DMS153 treated with DMSO at 0.1 percent for 48 hours (cell line): ENCODE measurements at regions not wholly inside any gene's neighbourhood (a gene's known extent, or its start where the extent isn't known, plus 50 kb on each side); places are given as distances from the start of the nearest gene placed in this dataset.
"Not testable (repeated sequence)": the region's sequence is repeated elsewhere in the genome, so short reads cannot be mapped to it uniquely, and the experiment has no call there.

Experiments
- DNase-seq: peaks from one replicate; lab custom pipeline; 2025; ENCODE audit not compliant: unreplicated experiment; lab: John Stamatoyannopoulos, UW

DNA sequence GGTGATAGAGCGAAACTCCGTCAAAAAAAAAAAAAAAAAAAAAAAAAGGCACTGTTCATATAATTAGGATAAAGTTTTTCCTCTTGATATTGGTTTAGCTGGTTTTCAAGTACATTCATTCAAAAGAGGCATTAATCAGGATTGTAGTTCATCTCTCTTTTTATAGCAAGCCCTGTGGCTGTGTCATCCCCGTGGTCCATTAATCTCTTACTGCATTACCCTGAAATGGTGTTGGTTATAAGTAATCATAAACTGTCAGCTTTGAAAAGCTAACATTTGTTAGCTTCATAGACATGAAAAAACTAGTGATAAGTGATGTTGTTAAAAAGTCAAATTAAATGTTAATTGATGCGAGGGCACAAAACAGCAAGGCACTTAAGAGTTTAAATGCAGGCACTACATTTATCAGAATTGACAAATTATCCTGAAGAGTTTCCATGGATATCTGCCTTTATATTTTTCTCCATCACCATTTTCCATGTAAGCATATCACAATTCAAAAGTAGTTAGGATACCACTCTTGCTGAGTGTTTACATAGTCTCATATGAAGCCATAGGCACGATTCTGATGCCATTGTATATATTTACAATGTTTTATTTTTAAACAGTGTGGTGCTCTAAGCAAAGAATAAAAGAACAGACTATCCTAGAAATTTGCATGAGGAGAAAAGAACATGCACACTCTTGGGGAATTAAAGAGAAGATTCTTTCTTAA is 193.1 kb downstream of the OTOL1 start:
- DNase-seq: peak; percentile 54

DNA sequence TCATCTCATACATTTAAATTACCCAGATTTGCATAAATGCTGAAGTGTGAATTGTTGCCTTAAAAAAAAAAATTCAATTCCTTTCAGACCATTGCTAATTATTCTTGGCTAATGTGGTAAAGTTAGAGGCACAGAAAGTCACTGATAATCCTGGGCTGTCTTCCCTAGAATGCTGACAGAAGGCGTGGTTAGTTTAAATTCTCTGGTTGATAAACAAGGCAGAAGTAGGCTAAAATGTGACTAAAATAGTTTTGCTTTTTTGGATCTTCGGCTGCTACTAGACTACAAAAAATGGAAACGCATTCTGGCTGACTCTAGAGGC is 193.7 kb downstream of the OTOL1 start:
- no peak for DNase-seq

DNA sequence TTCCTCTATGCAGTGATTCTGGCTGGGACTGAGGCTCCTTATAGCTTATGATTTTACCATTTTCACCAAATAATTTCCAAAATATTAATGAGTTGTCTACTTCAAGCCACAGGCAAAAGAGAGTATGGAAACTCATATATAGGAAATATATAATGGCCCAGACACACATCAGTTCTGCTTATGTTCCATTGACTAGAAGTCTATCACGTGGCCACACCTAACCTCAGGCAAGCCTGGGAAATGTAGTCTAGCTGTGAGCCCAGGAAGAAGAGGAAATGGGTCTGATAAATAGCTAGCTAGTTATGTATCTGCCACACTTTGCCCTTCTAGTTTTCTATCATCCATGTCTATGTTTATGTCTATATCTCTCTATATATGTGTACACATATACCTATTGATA is 195.1 kb downstream of the OTOL1 start:
- DNase-seq: no peak

DNA sequence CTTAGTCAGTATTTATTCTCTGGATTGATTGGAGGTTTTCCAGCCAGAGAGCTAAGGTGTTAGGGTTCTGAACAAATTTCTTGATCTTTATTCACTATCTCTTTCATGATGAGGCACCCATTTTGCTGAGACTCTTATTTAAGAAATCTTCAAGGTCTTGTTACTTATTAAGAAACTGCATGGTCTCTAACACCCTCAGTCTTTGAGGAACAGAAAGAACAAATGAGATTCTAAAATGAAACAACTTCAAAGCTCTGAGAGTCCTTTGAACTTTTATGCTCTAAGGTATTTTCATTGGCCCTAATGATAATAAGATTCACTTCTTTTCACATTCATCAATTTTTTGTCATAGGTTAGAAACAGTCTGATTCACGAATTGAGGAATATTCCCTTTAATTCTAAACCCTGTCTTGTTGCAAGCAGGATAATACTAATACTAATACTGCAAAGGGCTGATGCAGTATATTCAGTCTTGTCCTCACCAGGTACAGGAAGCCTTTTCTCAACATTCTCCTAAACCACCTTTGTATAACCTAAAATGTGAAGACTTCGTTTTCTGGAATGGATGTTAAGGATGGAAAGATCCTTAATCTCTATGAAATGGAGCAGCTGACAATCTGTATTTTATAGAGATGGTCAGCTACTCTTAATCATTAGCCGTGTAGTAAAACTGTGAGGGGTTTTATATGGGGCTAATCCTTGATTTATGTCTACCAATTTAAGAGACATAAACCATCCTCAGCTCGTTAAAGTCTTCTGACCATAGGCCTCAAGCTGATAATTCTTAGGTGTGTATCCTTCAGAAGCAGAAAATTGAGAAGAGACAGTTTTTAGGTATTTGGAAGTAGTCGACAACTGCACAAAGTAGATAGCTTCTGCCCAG is 198.3 kb downstream of the OTOL1 start:
- DNase-seq: no peak

DNA sequence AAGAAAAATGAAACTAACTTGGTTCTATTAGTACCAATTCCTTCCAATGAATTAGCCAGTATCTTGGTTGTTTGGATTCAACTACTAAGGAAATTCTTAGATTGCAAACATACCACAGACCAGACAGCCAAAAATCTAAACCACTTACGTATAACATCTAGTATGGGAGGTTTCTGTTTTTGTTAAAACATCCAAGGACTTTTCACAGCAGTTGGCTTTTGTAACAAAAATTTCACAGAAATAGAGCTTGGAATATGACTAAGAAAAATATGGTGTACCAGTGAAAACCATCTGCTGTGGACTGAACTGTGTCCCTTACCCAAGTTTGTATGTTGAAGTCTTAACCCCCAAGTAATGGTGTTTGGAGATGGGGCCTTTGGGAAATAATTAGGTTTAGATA is 199.2 kb downstream of the OTOL1 start:
- no peak for DNase-seq

DNA sequence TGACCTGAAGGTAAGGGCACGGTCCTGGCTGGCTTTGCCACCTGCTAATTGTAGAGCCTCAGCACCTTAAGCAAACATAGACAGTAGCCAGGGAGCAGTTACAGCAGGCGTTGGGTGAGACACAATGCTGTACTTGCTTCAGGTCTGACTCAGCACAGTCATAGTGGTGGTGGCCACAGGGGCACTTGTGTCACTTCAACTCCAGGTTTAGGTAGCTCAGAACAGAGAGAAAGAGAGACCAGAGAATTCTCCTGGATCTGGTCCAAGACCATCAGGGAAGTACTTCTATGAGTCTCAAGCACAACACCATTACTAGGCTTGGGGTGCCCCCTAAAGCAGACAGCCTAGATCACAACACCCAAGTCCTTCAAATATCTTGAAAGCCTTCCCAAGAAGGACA is 204.4 kb downstream of the OTOL1 start:
- peak; percentile 51 for DNase-seq

DNA sequence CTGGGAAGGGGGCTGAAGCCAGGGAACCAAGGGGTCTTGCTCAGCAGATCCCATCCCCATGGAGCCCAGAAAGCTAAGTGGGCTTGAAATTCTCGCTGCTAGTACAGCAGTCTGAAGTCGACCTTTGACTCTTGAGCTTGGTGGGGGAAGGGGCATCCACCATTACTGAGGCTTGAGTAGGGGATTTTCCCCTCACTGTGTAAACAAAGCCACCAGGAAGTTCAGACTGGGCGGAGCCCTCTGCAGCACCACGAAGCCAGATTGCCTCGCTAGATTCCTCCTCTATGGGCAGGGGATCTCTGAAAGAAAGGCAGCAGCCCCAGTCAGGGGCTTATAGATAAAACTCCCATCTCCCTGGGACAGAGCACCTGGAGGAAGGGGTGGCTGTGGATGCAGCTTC is 210.6 kb downstream of the OTOL1 start:
- not testable (repeated sequence) for DNase-seq

DNA sequence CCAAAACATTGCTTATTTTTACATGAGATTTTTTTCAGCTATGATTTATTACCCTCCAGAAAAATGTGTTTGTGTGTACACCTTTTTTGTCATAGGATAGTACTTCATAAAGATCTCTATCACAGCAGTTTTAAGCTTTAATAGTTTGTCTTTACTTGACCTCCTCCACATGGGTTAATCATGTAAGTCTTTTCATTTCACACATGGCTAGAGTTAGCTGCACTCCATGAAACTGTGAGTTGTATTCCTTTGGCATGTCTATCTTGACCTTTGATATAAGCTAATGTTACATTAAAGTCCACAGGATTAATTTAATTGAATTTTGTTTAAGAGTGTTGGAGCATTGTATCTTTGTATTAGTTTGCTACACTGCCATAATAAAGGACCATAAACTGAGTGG is 217.1 kb downstream of the OTOL1 start:
- DNase-seq: no peak

DNA sequence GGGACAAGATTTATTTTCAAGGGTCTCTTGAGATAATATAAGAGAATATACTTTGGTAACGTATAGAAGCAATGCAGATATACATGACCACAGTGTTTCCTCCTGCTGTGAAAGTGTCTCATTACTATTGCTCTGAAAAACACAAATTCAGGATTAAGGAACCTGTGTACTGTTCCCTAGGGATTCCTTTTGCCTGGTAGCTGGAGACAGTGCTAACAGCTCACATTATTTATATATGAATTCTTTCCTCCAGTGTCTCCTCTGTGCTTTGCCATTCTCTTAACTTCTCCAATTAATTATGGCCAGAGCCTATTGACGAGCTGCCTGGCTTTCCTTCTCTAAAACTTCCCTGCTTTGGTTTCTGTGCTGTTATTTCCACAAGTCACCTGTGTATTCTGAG is 235.4 kb downstream of the OTOL1 start:
- no peak for DNase-seq

DNA sequence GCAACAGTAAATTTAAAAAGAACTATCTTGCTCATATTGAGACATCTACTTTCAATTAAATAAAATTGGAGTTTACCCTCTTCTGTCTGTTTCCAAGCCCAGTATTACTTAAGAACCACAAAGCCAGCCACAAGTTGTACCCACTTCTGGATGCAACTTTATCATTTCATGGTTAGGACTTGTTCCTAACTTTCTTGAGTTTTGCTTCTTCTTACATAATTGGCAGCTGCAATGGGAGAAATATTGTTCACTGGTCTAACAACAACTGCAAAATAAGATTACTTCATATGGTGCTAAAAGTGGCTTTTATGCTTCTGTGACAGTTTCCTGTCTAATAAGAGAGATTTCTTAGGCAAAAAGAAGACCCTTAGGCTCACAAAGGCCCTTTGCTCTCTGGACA is 240.6 kb downstream of the OTOL1 start:
- no peak for DNase-seq

DNA sequence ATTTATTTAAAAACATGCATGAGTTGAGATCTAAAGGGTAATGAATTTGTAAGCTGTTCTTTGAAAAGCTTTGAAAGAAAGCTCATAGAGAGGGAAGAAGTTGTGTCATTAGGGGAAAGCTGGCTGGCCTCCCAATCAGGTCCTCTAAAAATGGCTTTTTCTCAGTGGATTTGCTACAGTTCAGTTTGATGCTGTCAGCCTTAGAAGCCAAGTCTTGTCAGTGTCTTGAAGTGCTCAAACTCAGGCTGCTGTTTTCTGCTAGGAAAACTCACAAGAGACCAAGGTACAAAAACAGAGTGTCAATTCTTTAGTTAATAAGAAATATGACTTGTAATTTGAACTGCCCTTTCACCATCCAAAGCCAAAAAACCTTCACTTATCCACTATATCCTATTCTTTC is 243.8 kb downstream of the OTOL1 start:
- no peak for DNase-seq

DNA sequence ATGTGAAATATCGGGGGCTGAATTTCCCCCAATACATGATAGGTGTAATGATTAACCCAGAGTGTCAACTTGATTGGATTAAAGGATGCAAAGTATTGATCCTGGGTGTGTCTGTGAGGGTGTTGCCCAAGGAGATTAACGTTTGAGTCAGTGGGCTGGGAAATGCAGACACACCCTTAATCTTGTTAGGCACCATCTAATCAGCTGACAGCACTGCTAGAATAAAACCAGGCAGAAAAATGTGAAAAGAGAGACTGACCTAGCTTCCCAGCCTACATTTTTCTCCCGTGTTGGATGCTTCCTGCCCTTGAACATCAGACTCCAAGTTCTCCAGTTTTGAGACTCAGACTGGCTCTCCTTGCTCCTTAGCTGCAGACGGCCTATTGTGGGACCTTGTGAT is 247.8 kb downstream of the OTOL1 start:
- DNase-seq: no peak

DNA sequence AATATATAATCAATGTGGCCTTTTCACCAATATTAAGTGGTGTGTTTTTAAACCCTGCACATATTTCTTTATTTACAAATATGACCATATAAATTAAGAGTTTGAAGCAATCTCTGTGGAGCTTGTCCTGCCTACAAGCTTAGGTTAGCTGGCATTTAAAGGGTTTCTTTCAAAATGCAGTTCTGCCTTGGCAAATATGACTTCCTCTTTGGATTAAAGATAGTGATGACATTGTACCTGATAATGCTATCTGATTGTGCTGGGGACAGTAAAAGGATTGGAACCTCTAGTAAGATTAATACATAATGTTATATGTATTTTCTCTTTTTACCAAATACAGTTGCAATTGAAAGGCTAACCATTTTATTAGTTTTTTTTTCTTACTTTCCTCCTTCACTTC is 249.1 kb downstream of the OTOL1 start:
- DNase-seq: no peak

DNA sequence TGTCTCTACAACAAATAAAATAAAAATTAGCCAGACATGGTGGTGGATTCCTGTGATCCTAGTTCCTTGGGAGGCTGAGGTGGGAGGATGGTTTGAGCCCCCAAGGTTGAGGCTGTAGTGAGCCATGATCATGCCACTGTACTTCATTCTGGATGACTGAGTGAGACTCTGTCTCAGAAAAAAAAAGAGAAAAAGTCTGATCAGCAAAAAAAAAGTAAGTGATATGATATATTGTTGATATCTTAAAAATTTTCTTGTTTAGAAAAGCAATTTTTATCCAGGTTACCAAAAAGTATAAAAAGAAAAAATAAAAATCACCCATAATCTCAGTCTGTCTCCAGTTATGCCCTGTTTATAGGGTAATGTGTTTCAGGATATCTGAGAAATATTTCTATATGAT is 251.4 kb downstream of the OTOL1 start:
- no peak for DNase-seq

DNA sequence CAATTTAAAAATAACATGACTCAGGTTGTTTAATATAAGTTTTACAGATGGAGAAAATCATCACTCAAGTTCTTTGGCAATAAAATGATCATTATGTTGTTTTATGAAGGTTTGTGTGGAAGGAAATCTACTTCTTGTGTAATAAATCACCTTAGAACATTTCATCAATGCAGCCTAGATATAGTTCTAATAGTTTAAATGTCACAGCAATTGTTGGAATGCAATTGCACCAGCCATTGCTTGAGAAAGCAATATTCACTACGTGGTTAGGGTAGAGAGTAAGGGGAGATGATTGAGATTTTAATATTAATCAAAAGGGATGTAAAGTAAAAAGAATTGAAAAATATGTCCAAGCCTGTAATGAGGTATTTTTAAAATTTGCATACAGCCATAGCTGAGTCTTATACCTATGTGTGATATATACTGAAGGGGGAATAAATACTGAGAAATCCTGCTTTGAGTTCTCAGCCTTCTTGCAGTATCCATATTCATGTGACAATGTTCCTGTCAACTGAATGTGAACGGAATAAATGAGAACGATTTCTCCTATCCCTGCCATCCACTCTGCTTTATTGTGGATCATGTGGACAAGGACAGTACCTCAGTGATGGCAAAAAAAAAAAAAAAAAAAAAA is 257.9 kb downstream of the OTOL1 start:
- DNase-seq: no peak

DNA sequence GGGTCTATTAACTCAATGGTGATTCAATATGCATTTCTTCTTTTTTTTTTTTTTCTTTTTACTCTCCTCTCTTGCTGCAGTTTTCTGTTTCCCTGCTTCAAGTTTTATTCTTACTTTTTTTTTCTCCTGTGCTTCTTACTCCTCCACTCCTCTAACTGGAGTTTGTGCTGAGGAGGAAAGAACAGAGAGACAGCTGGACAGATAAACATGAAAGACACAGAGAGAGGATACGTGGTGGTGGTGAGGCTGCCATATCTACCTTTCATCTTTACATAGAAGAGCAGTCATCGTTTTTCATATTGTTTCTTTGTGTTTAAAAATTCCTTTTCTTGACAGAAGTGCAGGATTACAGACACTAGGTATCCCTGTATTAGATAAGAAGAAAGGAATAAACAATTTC is 262.8 kb downstream of the OTOL1 start:
- no peak for DNase-seq

DNA sequence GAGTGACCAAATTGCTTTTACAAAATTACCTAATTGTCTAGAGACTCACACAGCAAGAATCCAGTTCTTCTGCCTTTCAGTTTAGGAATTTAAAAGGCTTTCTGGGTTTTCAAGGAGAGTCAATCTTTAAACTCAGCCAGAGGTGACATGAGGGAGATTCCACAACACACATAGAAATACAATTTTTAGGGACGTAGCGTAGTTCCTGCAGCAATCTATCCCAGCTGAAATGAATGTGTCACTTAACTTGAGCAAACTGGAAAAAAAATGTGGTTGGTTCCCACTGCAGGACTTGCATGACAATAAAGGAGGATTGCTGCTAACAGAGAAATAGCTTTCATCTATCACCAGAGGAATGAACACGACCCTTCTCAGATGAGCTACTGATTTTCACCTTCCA is 269.7 kb downstream of the OTOL1 start:
- no peak for DNase-seq

DNA sequence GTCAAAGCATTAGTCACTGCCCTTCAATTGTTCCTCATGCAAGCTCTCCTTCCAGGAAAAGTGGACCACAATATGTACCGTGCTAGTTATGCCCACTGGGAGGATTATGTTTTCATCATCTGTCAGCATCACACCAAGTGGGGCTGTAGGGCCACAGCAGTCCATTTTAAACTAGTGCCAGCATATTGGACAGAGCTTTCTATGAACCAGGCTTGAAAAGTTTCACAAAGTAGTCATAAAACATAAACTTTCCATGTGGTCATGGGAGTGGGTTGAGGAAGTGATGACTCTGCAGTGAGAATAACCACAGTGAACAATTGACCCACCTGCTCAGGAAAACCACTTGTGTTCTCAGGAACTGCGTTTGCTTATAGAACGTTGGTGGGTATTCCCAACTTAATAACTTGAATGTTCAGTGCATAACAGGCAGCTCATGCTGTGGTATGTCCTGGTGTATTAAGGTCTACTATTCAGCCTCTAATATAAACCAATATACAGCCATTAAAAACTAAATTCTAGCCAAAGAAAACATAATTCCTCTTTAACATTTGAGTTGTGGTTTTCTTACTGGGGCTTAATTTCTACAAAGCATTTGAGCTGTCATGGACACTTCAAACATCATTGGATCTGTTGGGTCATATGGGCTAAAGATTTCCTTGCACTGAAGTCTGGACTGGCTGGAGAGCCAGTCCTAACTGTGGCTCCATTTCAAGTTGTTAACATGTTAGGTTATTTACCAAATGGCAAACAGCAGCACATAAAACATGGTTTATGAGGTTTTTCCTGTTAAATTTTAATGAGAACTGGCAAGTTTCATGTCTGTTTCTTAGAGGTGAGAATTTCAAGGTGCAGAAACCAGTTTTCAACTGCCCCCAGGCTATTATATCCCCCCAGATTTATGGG is 274.1 kb downstream of the OTOL1 start:
- DNase-seq: no peak

DNA sequence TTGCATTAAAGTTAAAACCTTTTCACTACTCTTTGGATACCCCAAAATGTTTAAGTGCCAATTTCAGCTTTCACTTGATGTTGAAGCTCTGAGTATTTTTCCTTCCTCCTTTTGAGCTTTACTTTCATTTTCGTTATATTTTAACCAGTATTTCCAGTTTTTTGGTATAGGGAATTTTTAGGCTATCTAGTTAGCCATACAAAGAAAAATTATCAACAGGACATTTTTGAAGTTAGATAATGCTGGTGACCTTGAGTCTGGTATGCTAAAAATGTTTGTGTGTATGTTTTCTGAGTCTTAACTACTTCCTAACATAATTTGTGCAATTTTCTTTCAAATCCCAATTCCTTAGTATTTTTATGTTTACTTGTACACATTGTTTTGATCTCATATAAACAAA is 284.8 kb downstream of the OTOL1 start:
- no peak for DNase-seq

DNA sequence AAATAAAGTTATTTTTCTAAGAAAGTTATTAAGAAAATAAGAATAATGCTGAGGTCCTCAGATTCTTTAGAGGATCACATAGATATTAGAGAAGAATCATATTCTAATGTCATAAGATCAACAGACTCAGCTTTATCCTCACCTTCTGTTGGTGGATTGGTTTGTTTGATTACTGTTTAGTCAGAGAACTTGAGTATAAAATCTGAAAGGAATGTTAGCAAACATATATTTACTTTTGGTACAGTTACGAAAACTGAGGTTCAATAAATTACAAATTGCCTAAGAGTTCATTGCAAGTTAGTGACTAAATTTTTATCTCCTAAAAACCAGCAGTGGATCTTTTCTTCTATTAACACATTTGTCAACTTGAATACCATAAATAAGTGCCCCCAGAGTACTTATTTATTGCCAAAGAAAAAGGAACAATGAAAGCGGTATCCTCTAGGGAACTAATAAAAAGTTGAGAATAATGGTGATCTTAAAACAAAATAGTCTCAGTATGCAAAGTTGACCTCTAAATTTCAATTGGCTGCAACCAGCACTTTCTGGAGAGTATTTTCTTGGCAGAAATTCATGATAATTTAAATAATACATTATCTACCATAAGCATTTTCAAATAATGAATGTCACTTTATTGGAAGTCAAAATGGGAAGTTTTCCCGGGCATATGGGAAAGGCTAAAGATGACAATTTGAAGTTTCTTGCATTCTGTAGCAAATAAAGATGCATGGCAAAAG is 296.8 kb downstream of the OTOL1 start:
- no peak for DNase-seq

DNA sequence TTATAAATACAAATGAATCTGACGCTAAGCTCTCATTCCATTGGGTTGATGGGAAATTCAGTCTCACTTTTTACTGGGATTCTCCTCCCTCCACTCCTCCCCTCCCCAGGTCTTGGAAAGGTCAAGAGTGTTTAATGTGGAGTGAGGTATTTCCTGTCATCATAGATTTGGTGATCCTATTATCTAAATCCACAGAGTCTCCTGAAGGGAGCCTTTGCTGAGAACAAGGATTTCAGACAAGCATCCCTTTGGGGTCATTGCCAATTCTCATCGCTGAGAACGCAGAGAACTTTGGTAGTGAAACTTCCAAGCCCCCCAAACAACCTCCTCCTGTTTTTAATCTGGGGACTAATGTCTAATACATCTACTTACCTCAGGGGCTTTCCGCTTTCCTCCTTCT is 297.9 kb downstream of the OTOL1 start:
- no peak for DNase-seq
